SH-SY5Y (cell line): ENCODE measurements at regions not wholly inside any gene's neighbourhood (a gene's known extent, or its start where the extent isn't known, plus 50 kb on each side); places are given as distances from the start of the nearest gene placed in this dataset.

Experiments
- GATA2 ChIP-seq: IDR thresholded peaks from 2 replicates; pipeline ENCODE4 v1.6.1; 2011; ENCODE audit warnings: mild to moderate bottlenecking, low read depth, low read length
- GATA3 ChIP-seq: IDR thresholded peaks from 2 replicates; pipeline ENCODE4 v1.6.1; 2011; ENCODE audit warnings: low read depth, mild to moderate bottlenecking, low read length, moderate library complexity

- TF ChIP-seq GATA2 (no peak), GATA3 (no peak)
These were observed 2240.9 kb upstream of the WWC1 start for GRCh38 chr5:166050531-166050930.
